ENCODE measurements at regions not wholly inside any gene's neighbourhood (a gene's known extent, or its start where the extent isn't known, plus 50 kb on each side); places are given as distances from the start of the nearest gene placed in this dataset.

- TF ChIP-seq CTCF (optimal IDR thresholded peaks at IDR 0.05 in 1 of 3, IDR thresholded peaks at IDR 0.05 in 1 of 3, conservative IDR thresholded peaks at IDR 0.05 in 1 of 3; ENCODE audit: extremely low read depth in 1 of 3, insufficient read depth in 2 of 3, low read length in 3 of 3), result no peak
- no peak for TF ChIP-seq EZH2 (IDR thresholded peaks at IDR 0.05; ENCODE audit: low read length)
Measured at GRCh38 chr9:94480205-94480604, 74.7 kb upstream of the PCAT7 start.

Data from keratinocyte (primary cell).